ENCODE measurements at regions not wholly inside any gene's neighbourhood (a gene's known extent, or its start where the extent isn't known, plus 50 kb on each side); places are given as distances from the start of the nearest gene placed in this dataset.

DNA sequence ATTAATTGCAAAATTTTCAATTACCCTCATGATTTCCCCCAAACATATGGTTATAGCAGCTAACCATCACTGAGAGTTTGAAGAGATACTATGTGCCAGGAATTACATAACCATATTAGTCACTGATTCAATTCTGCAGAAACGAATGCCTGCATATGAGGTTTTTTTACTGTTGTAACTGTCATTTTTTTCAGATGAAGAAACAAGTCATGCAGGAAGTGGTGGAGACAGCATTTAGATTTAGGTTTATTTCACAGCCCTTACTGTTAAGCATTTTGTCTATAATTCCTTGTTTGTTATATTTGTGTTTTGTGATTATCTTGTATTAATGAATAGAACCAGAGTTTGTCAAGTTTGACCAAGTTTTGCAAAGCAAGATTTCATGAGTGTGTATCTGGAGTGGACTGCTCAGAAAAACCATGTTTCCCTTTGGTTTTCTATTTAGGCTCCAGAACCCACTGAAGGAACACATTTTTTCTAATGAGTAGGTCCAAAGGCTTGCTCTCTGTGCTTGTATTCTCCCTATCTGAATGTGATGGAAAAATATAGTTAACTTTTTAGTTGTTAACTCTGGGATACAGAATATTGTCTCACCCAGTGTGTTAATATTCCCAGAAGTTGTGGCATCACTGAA is 308.5 kb upstream of the ADAMTS5 start:
- no peaks in the 10 kb centered on the region for H3K4me1 ChIP-seq (ENCODE audit: control insufficient read depth, insufficient read depth, low read length, poor library complexity, severe bottlenecking)
- H3K4me3 ChIP-seq (ENCODE audit: insufficient read depth, low read depth, low read length, poor library complexity, severe bottlenecking) = no peak overlapping the region
- H3K27me3 ChIP-seq (replicated peaks; ENCODE audit: control insufficient read depth, insufficient read depth, low read length, poor library complexity, severe bottlenecking) = no peaks in the 10 kb centered on the region
- no peaks in the 10 kb centered on the region for H3K9me3 ChIP-seq (ENCODE audit: control insufficient read depth, low read length)
- H3K27ac ChIP-seq (ENCODE audit: insufficient read depth, low read length, poor library complexity, severe bottlenecking) = no peak overlapping the region
- DNase-seq = no peak
- no peaks in the 10 kb centered on the region for H3K36me3 ChIP-seq (ENCODE audit: control insufficient read depth, insufficient read depth, low read length)

DNA sequence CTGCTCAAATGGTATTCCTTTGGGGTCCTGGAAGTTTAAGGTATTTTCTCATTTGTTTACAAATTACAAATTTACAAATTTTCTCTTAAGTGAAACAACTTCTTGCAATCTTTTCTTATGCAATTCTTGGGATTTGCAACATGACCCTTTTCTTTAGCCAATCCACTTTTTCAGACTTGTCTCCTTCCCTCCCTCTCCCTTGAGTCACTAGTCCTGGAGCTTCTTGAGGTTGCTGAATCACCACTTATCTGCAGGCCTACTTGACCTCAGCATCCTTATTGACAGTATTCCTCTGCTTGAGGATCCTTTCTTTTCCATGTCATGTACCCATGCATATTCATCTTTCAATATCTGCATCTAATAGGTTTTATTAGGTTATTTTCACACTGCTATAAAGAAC is 302.8 kb upstream of the ADAMTS5 start:
- no peak overlapping the region for H3K4me3 ChIP-seq (ENCODE audit: insufficient read depth, low read depth, low read length, poor library complexity, severe bottlenecking)
- DNase-seq = no peak
- H3K4me1 ChIP-seq (ENCODE audit: control insufficient read depth, insufficient read depth, low read length, poor library complexity, severe bottlenecking) = no peaks in the 10 kb centered on the region
- no peaks in the 10 kb centered on the region for H3K27me3 ChIP-seq (replicated peaks; ENCODE audit: control insufficient read depth, insufficient read depth, low read length, poor library complexity, severe bottlenecking)
- no peaks in the 10 kb centered on the region for H3K36me3 ChIP-seq (ENCODE audit: control insufficient read depth, insufficient read depth, low read length)
- no peak overlapping the region for H3K27ac ChIP-seq (ENCODE audit: insufficient read depth, low read length, poor library complexity, severe bottlenecking)
- H3K9me3 ChIP-seq (ENCODE audit: control insufficient read depth, low read length) = no peaks in the 10 kb centered on the region

DNA sequence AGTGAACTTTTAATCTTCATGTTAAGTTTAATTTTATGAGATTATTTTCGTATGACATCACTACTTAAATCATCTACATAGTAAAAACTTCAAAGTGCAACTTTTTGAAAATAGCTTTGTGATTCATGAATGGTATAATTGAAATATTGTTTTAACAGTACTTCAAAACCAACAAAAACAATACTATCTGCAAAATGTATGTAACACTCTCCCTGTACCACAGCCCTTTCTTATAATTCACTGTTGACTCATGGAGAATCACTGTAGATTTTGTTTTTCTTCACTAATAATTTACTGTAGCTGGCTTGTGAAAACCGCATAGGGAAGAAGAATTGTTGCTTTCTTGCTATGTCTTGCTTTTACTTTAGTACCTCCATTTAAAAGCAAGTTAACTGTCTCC is 301.4 kb upstream of the ADAMTS5 start:
- Histone ChIP-seq H3K9me3 (ENCODE audit: control insufficient read depth, low read length) (no peaks in the 10 kb centered on the region), H3K27me3 (replicated peaks; ENCODE audit: control insufficient read depth, insufficient read depth, low read length, poor library complexity, severe bottlenecking) (no peaks in the 10 kb centered on the region), H3K36me3 (ENCODE audit: control insufficient read depth, insufficient read depth, low read length) (no peaks in the 10 kb centered on the region), H3K4me3 (ENCODE audit: insufficient read depth, low read depth, low read length, poor library complexity, severe bottlenecking) (no peak overlapping the region), H3K4me1 (ENCODE audit: control insufficient read depth, insufficient read depth, low read length, poor library complexity, severe bottlenecking) (no peaks in the 10 kb centered on the region), H3K27ac (ENCODE audit: insufficient read depth, low read length, poor library complexity, severe bottlenecking) (no peak overlapping the region)
- DNase-seq = no peak

DNA sequence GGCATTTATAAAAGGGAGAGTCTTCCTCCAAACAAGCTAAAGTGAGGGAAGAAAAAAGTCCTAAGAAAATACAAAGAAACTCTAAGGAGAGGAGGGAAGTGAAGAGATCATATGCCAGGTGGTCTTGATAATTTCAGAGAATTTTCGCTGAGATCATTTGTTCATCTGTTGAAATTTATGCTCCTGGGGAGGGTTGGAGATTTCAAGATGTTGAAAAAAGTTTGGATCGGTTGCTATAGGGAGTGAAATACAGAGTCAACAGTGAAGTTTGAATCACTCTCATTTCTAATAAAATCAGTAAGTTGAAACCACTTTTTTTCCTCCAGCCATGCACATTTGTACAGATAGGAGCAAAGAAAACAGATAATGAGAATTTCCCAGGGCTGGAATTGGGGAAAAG is 299.1 kb upstream of the ADAMTS5 start:
- Histone ChIP-seq H3K27me3 (replicated peaks; ENCODE audit: control insufficient read depth, insufficient read depth, low read length, poor library complexity, severe bottlenecking) (no peaks in the 10 kb centered on the region), H3K9me3 (ENCODE audit: control insufficient read depth, low read length) (no peaks in the 10 kb centered on the region), H3K27ac (ENCODE audit: insufficient read depth, low read length, poor library complexity, severe bottlenecking) (no peak overlapping the region), H3K4me1 (ENCODE audit: control insufficient read depth, insufficient read depth, low read length, poor library complexity, severe bottlenecking) (no peaks in the 10 kb centered on the region), H3K36me3 (ENCODE audit: control insufficient read depth, insufficient read depth, low read length) (no peaks in the 10 kb centered on the region), H3K4me3 (ENCODE audit: insufficient read depth, low read depth, low read length, poor library complexity, severe bottlenecking) (no peak overlapping the region)
- DNase-seq = no peak

DNA sequence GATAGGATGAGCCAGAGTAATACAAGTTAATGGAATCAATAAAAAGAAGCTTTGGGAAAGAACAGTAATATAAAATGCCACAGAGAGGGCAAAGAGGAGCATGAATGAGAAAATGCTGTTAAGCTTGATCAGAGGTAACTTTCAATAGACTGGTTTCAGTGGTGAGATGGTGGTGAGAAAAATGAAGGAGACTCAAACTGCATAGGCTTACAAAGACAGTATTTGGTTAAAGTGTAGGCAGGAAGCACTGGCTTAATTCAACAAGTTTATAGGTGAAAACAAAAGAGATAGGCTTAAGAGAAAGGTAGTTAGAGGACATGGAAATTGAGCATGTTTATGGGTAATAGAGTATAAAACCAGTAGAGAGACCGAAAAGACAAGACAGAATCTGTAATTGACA is 298.6 kb upstream of the ADAMTS5 start:
- no peak overlapping the region for H3K4me3 ChIP-seq (ENCODE audit: insufficient read depth, low read depth, low read length, poor library complexity, severe bottlenecking)
- H3K36me3 ChIP-seq (ENCODE audit: control insufficient read depth, insufficient read depth, low read length) = no peaks in the 10 kb centered on the region
- no peaks in the 10 kb centered on the region for H3K27me3 ChIP-seq (replicated peaks; ENCODE audit: control insufficient read depth, insufficient read depth, low read length, poor library complexity, severe bottlenecking)
- H3K4me1 ChIP-seq (ENCODE audit: control insufficient read depth, insufficient read depth, low read length, poor library complexity, severe bottlenecking) = no peaks in the 10 kb centered on the region
- DNase-seq = no peak
- no peak overlapping the region for H3K27ac ChIP-seq (ENCODE audit: insufficient read depth, low read length, poor library complexity, severe bottlenecking)
- no peaks in the 10 kb centered on the region for H3K9me3 ChIP-seq (ENCODE audit: control insufficient read depth, low read length)

DNA sequence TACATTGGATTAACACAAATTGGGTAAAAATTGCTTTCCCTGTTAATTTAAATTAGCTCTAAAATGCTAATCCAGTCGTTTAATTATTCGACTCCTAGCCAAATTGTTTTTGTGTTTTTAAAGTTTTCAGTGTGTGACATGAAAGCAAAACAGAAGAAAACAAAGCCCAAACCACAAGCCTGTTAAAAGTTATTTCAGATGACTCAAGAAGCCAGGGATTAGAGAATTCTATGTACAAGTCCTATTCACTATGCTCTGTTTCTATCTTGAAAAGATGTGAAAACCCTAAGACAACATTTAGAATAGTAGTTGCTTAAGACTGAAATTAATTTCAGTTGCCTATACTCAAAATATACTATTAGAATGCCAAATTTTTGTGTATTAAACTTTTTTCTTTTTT is 294.8 kb upstream of the ADAMTS5 start:
- Histone ChIP-seq H3K4me1 (ENCODE audit: control insufficient read depth, insufficient read depth, low read length, poor library complexity, severe bottlenecking) (no peaks in the 10 kb centered on the region), H3K36me3 (ENCODE audit: control insufficient read depth, insufficient read depth, low read length) (no peaks in the 10 kb centered on the region), H3K27ac (ENCODE audit: insufficient read depth, low read length, poor library complexity, severe bottlenecking) (no peak overlapping the region), H3K9me3 (ENCODE audit: control insufficient read depth, low read length) (no peaks in the 10 kb centered on the region), H3K4me3 (ENCODE audit: insufficient read depth, low read depth, low read length, poor library complexity, severe bottlenecking) (no peak overlapping the region), H3K27me3 (replicated peaks; ENCODE audit: control insufficient read depth, insufficient read depth, low read length, poor library complexity, severe bottlenecking) (no peaks in the 10 kb centered on the region)
- DNase-seq = no peak

DNA sequence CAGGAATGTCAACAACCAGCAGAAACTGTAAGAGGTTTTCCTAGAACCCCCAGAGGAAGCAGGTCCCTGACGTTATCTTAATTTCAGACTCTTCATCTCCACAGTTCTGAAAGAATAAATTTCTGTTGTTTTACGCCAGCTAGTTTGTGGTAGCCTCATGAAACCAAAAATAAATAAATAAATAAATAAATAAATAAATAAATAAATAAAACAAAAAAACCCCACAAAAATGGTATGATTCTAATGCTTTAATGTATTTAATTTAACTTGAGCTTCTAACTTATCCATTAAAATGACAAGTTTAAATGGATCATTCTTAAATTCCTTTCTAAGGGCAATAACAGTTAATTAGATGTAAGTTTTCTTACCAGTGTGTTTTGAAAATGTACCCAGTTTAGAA is 293.8 kb upstream of the ADAMTS5 start:
- H3K9me3 ChIP-seq (ENCODE audit: control insufficient read depth, low read length) = no peaks in the 10 kb centered on the region
- no peak for DNase-seq
- no peak overlapping the region for H3K27ac ChIP-seq (ENCODE audit: insufficient read depth, low read length, poor library complexity, severe bottlenecking)
- H3K27me3 ChIP-seq (replicated peaks; ENCODE audit: control insufficient read depth, insufficient read depth, low read length, poor library complexity, severe bottlenecking) = no peaks in the 10 kb centered on the region
- H3K36me3 ChIP-seq (ENCODE audit: control insufficient read depth, insufficient read depth, low read length) = no peaks in the 10 kb centered on the region
- no peaks in the 10 kb centered on the region for H3K4me1 ChIP-seq (ENCODE audit: control insufficient read depth, insufficient read depth, low read length, poor library complexity, severe bottlenecking)
- no peak overlapping the region for H3K4me3 ChIP-seq (ENCODE audit: insufficient read depth, low read depth, low read length, poor library complexity, severe bottlenecking)

DNA sequence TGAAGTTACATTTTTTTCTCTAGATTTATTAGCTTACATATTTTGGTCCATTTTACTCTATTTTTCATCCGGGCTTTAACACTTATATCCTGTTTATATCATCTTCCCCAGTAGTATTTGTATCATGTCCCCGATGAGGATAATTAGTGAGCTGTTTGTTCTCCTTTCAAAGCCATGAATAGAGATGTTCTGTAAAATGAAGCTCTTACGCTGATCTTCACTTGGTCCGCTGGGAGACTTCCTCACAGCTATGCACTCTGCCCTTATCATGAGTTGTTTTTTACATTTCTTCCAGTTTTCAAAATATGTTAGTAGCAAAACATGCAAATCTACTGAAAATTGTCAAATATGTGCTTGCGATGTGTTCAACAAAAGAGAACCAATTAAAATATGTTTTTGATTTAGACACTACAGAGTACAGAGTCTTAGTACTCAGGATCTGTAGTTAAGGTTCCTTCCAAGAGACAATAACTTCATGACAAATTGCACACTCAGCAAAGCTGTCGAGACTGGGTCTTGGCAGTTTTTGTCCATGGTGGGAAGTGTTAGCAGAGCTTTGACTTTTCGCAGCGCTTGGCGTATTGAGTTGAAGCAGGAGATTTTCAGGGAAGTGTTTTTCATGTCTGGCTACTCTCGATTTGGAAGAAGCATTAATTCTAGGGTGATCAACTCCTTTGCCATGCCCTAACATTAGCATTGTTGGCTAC is 292.0 kb upstream of the ADAMTS5 start:
- Histone ChIP-seq H3K9me3 (ENCODE audit: control insufficient read depth, low read length) (no peaks in the 10 kb centered on the region), H3K27ac (ENCODE audit: insufficient read depth, low read length, poor library complexity, severe bottlenecking) (no peak overlapping the region), H3K27me3 (replicated peaks; ENCODE audit: control insufficient read depth, insufficient read depth, low read length, poor library complexity, severe bottlenecking) (no peaks in the 10 kb centered on the region), H3K4me3 (ENCODE audit: insufficient read depth, low read depth, low read length, poor library complexity, severe bottlenecking) (no peak overlapping the region), H3K36me3 (ENCODE audit: control insufficient read depth, insufficient read depth, low read length) (no peaks in the 10 kb centered on the region), H3K4me1 (ENCODE audit: control insufficient read depth, insufficient read depth, low read length, poor library complexity, severe bottlenecking) (no peaks in the 10 kb centered on the region)
- DNase-seq = no peak

DNA sequence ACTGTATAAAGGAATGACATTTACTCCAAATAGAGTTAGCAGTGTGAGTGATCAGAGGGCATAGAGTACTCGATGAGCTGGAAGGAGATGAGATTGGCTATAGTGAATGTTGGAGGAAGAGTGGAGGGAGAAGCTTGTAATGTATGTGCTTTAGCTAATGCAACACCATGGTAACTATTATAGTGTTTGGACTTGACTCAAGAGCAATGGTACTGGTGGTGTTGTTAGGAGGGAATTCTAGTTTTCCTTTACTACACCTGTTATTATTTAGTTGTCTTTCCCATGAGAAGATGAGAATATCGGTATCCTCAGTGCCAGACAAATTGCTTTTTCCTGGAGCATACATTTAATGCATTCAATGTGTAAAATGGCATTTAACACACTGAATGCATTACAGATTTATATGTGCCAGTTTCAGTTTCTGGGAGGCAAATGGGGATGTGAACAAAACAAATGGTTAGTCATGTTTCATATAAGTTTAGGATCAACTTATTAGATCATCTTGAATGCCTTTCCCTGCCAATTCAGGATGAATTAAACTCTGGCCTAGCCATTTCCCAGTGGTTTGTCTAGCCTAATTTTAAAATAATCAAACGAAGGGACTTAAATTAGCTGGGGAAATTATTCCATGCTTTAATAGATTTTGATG is 291.1 kb upstream of the ADAMTS5 start:
- no peak overlapping the region for H3K4me3 ChIP-seq (ENCODE audit: insufficient read depth, low read depth, low read length, poor library complexity, severe bottlenecking)
- H3K9me3 ChIP-seq (ENCODE audit: control insufficient read depth, low read length) = no peaks in the 10 kb centered on the region
- DNase-seq = no peak
- H3K36me3 ChIP-seq (ENCODE audit: control insufficient read depth, insufficient read depth, low read length) = no peaks in the 10 kb centered on the region
- no peaks in the 10 kb centered on the region for H3K27me3 ChIP-seq (replicated peaks; ENCODE audit: control insufficient read depth, insufficient read depth, low read length, poor library complexity, severe bottlenecking)
- no peak overlapping the region for H3K27ac ChIP-seq (ENCODE audit: insufficient read depth, low read length, poor library complexity, severe bottlenecking)
- no peaks in the 10 kb centered on the region for H3K4me1 ChIP-seq (ENCODE audit: control insufficient read depth, insufficient read depth, low read length, poor library complexity, severe bottlenecking)

DNA sequence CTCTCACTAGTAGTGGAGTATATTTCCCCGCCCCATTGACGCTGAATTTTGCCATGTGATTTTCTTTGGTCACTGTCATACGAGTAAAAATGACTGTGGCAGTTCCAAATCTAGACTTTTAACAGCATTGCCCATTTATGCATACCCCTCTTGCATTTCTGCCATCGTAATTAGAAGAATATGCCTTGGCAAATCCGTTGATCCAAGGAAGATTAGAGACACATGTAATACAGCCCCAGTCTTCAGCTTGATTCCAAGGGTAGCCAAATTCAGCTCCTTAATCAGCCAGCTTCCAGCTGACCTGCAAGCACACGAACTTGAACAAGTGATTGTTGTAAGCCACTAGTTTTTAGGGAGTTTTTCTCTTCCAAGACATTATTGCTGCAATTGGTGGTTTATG is 290.3 kb upstream of the ADAMTS5 start:
- no peak overlapping the region for H3K4me3 ChIP-seq (ENCODE audit: insufficient read depth, low read depth, low read length, poor library complexity, severe bottlenecking)
- no peaks in the 10 kb centered on the region for H3K4me1 ChIP-seq (ENCODE audit: control insufficient read depth, insufficient read depth, low read length, poor library complexity, severe bottlenecking)
- no peaks in the 10 kb centered on the region for H3K36me3 ChIP-seq (ENCODE audit: control insufficient read depth, insufficient read depth, low read length)
- H3K27ac ChIP-seq (ENCODE audit: insufficient read depth, low read length, poor library complexity, severe bottlenecking) = no peak overlapping the region
- no peak for DNase-seq
- no peaks in the 10 kb centered on the region for H3K9me3 ChIP-seq (ENCODE audit: control insufficient read depth, low read length)
- H3K27me3 ChIP-seq (replicated peaks; ENCODE audit: control insufficient read depth, insufficient read depth, low read length, poor library complexity, severe bottlenecking) = no peaks in the 10 kb centered on the region

Measured in effector memory CD4-positive, alpha-beta T cell (primary cell).